T-cell (primary cell): ENCODE measurements at regions not wholly inside any gene's neighbourhood (a gene's known extent, or its start where the extent isn't known, plus 50 kb on each side); places are given as distances from the start of the nearest gene placed in this dataset.

Experiments used
- ATAC-seq, 4 experiments: fragments of 200-7000 bp in 3 of 4; fragments of 150-1000 bp in 1 of 4; cut with Tn5 transposase; replicated peaks in 1 of 4; 1 replicate in 3 of 4; 2 replicates in 1 of 4; pipeline ENCODE4 v1.10.0; 2021; ENCODE audit warnings: moderate library complexity in 3 of 4, mild to moderate bottlenecking in 2 of 4, moderate number of reproducible peaks in 1 of 4
- CTCF ChIA-PET, 2 donors: fragments of 300-600 bp; sonication (Branson Sonifier 250); formaldehyde crosslinking; loops; one replicate each; lab custom pipeline; 2022; ENCODE audit warnings: antibody characterized with exemption in 2 of 2; lab: Charles Lee
- POLR2A ChIA-PET, 2 donors: fragments of 300-600 bp; sonication (Branson Sonifier 250); formaldehyde crosslinking; loops; one replicate each; lab custom pipeline; 2022; ENCODE audit warnings: antibody characterized with exemption in 2 of 2; lab: Charles Lee
- DNase-seq, 35 experiments: peaks; one replicate each; pipeline versions ENCODE4 v3.0.0 to v3.0.0-alpha.2; 2013 to 2023
- H3K27ac ChIP-seq: one replicate; pipeline ENCODE4 v1.5.1; 2013; ENCODE audit warnings: low read length
- H3K27me3 ChIP-seq, 2 experiments: replicated peaks in 1 of 2; 1 replicate in 1 of 2; 2 replicates in 1 of 2; pipeline versions ENCODE4 v1.6.1 to v1.7.0; 2013; ENCODE audit warnings: low read length in 1 of 2, mixed read lengths in 1 of 2; ENCODE audit not compliant: control insufficient read depth in 2 of 2, insufficient read depth in 2 of 2; ENCODE audit errors: extremely low read depth in 1 of 2
- H3K36me3 ChIP-seq, 2 donors: 1 replicate in 1 of 2; 2 replicates in 1 of 2; pipeline versions ENCODE4 v1.6.1 to v1.7.0; 2013; ENCODE audit warnings: low read length in 1 of 2; ENCODE audit not compliant: control insufficient read depth in 2 of 2, insufficient read depth in 1 of 2; ENCODE audit errors: extremely low read depth in 1 of 2
- H3K4me1 ChIP-seq, 2 experiments: 1 replicate in 1 of 2; 2 replicates in 1 of 2; pipeline versions ENCODE4 v1.6.1 to v1.7.0; 2013; ENCODE audit warnings: low read length in 2 of 2, mixed read lengths in 1 of 2; ENCODE audit not compliant: insufficient read depth in 2 of 2, control insufficient read depth in 1 of 2; ENCODE audit errors: extremely low read depth in 1 of 2
- H3K4me3 ChIP-seq, 2 donors: 1 replicate in 1 of 2; 2 replicates in 1 of 2; pipeline versions ENCODE4 v1.5.1 to v1.7.0; 2013; ENCODE audit warnings: mild to moderate bottlenecking in 2 of 2, low read length in 1 of 2, moderate library complexity in 1 of 2; ENCODE audit not compliant: control insufficient read depth in 1 of 2; ENCODE audit errors: extremely low read depth in 1 of 2
- H3K9me3 ChIP-seq: 2 replicates; pipeline ENCODE4 v1.7.0; 2013
- H3K27ac Mint-ChIP-seq, 2 donors: one replicate each; pipeline ENCODE4 v1.8.0; 2020 to 2021; ENCODE audit warnings: mild to moderate bottlenecking in 2 of 2, mixed read lengths in 2 of 2
- H3K27me3 Mint-ChIP-seq, 2 donors: one replicate each; pipeline ENCODE4 v1.8.0; 2021 to 2022; ENCODE audit warnings: mixed read lengths in 2 of 2
- H3K36me3 Mint-ChIP-seq: one replicate; pipeline ENCODE4 v1.8.0; 2021; ENCODE audit warnings: mixed read lengths
- H3K4me1 Mint-ChIP-seq, 3 donors: one replicate each; pipeline ENCODE4 v1.8.0; 2020 to 2022; ENCODE audit warnings: mixed read lengths in 3 of 3, mild to moderate bottlenecking in 1 of 3
- H3K4me3 Mint-ChIP-seq, 3 donors: one replicate each; pipeline ENCODE4 v1.8.0; 2020 to 2022; ENCODE audit warnings: mild to moderate bottlenecking in 3 of 3, mixed read lengths in 3 of 3, moderate library complexity in 3 of 3
- H3K9me3 Mint-ChIP-seq, 3 donors: one replicate each; pipeline ENCODE4 v1.8.0; 2020 to 2022; ENCODE audit warnings: mixed read lengths in 3 of 3
- WGBS: methylation state at CpG from one replicate; pipeline ENCODE4 v1.1.5; 2013; ENCODE audit warnings: missing lambda C conversion rate; ENCODE audit not compliant: insufficient coverage; 5-methylcytosine and 5-hydroxymethylcytosine counted together

DNA sequence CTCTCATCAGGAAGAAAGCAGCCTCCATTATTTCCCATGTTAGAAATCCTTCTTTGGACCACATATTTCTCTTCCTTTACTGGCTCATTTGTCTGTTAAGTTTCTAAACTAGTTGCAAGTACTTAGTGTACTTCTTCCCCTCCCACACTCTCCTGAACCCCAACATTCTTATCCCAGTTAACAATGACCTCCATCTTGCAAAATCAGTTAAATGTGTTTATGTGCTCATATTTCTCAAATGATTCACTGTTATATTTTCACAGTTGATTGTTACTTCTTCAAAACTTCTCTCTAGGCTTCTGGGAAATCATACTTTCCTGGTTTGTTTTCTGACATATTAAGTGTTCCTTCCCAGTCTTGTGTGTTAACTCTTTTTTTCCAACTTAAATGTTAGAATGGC, 856.9 kb downstream of the EPHA3 start:
- no peak overlapping the region for H3K4me3 ChIP-seq
- POLR2A ChIA-PET: no interaction called here
- H3K4me1 ChIP-seq: no peaks in the 10 kb centered on the region
- no peaks in the 10 kb centered on the region for H3K9me3 ChIP-seq
- no peaks in the 10 kb centered on the region for H3K36me3 Mint-ChIP-seq
- ATAC-seq: no peak
- H3K9me3 Mint-ChIP-seq: peaks cover 11 to 31% (median 22%) of the 10 kb centered on the region in 3 donors
- no peak overlapping the region for H3K27ac Mint-ChIP-seq
- DNase-seq: no peak
- CTCF ChIA-PET: no interaction called here
- no peaks in the 10 kb centered on the region for H3K4me1 Mint-ChIP-seq
- H3K27me3 Mint-ChIP-seq: no peaks in the 10 kb centered on the region
- H3K4me3 Mint-ChIP-seq: no peak overlapping the region
- no peak overlapping the region for H3K27ac ChIP-seq
- no peaks in the 10 kb centered on the region for H3K36me3 ChIP-seq
- no peaks in the 10 kb centered on the region for H3K27me3 ChIP-seq

DNA sequence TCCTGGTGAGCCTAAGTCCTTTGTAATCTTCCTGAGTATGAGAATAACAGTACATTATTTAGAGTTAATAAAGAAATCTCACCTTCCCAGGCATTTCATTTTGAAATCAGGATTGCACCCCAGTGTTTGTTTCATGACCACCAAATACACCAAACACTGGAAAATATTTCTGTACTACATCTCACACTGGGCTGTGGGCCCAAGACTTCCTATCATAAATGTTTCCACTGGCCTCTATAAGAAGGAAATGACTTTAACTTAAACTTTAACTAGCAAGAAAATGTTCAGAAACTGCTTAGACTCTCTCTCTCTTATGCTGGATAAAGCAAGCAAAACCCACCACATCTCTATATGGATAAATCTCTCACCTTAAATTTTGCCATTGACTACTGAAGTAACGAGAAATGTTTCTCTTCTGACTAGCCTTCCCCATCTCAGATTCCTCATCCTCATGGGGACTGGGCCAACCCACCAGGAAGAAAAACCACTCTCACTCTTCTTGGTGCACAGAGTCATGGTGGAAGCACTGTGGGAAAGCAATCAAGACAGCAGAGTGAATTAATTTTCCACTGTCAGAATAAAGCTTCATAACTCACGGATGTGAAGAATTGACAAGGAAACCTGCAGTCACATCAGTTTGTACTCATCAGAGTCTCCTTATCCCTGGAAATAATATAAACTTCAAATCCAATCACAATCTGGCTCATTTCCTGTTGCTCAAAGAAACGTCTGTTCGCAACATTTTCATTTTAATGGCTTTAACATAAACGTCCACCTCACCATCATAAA, 859.6 kb downstream of the EPHA3 start:
- ChIA-PET CTCF (no interaction called here), POLR2A (no interaction called here)
- 92% methylated on average over 1 of the region's 5 CpGs for WGBS
- Histone ChIP-seq H3K27me3 (no peaks in the 10 kb centered on the region), H3K9me3 (no peaks in the 10 kb centered on the region), H3K27ac (no peak overlapping the region), H3K36me3 (no peaks in the 10 kb centered on the region), H3K4me3 (no peak overlapping the region), H3K4me1 (no peaks in the 10 kb centered on the region)
- Mint-ChIP-seq H3K4me1 (no peaks in the 10 kb centered on the region), H3K36me3 (no peaks in the 10 kb centered on the region), H3K4me3 (no peak overlapping the region), H3K27ac (no peak overlapping the region), H3K27me3 (no peaks in the 10 kb centered on the region), H3K9me3 (peaks cover 11 to 37% (median 22%) of the 10 kb centered on the region in 3 donors)
- no peak for ATAC-seq
- no peak for DNase-seq

DNA sequence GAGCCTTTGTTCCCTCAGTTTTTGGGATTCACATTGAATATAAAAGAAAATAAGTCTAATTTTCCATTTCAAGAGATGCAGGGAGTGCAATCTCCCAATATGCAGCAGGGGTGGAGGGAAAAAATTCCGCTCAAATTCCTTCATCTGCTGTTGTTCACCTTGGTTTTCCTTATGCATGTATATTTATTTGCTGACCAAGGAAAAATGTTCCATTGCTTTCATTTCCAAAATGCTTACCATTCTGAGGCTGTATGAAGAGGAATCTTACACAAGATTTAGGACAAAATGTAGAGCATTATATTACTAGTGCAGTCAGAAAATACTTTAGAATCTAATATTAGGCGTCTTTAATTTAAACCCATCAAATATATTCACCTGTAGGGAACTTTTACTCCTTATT, 863.9 kb downstream of the EPHA3 start:
- CTCF ChIA-PET: no interaction called here
- POLR2A ChIA-PET: no interaction called here
- no peaks in the 10 kb centered on the region for H3K36me3 ChIP-seq
- Mint-ChIP-seq H3K36me3 (no peaks in the 10 kb centered on the region), H3K27me3 (no peaks in the 10 kb centered on the region), H3K4me3 (no peak overlapping the region), H3K4me1 (no peaks in the 10 kb centered on the region), H3K9me3 (peaks cover 8 to 26% (median 20%) of the 10 kb centered on the region in 3 donors), H3K27ac (no peak overlapping the region)
- H3K4me3 ChIP-seq: no peak overlapping the region
- H3K27me3 ChIP-seq: no peaks in the 10 kb centered on the region
- no peaks in the 10 kb centered on the region for H3K4me1 ChIP-seq
- no peak for DNase-seq
- no peak for ATAC-seq
- H3K9me3 ChIP-seq: no peaks in the 10 kb centered on the region
- H3K27ac ChIP-seq: no peak overlapping the region
- no CpG with 5 or more reads among the region's 2 CpGs for WGBS

DNA sequence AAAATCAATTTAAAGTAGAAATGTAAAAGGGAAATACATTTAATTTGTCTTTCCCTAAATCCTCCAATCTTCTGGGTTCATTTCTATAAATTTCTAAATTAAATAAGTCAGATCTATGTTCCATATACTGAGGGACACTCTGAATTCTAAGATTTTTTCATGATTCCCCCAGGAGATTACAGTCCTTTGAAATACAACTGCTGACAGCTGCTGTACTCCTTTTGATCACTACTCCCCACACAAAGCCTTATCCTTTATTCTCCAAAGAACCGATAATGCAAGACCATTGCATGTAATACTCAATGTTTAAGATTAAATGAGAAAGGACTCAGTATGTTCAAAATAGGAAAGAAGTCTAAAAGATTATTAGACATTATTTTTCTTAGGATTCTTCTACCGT, 865.7 kb downstream of the EPHA3 start:
- no peak for ATAC-seq
- H3K9me3 Mint-ChIP-seq: peaks cover 4 to 14% (median 12%) of the 10 kb centered on the region in 3 donors
- H3K27ac Mint-ChIP-seq: no peak overlapping the region
- CTCF ChIA-PET: no interaction called here
- no peaks in the 10 kb centered on the region for H3K36me3 Mint-ChIP-seq
- no peak for DNase-seq
- Histone ChIP-seq H3K9me3 (no peaks in the 10 kb centered on the region), H3K27ac (no peak overlapping the region), H3K27me3 (no peaks in the 10 kb centered on the region), H3K4me3 (no peak overlapping the region), H3K36me3 (no peaks in the 10 kb centered on the region), H3K4me1 (no peaks in the 10 kb centered on the region)
- 100% methylated on average over 1 of the region's 2 CpGs for WGBS
- H3K4me3 Mint-ChIP-seq: no peak overlapping the region
- no peaks in the 10 kb centered on the region for H3K4me1 Mint-ChIP-seq
- POLR2A ChIA-PET: no interaction called here
- H3K27me3 Mint-ChIP-seq: no peaks in the 10 kb centered on the region

DNA sequence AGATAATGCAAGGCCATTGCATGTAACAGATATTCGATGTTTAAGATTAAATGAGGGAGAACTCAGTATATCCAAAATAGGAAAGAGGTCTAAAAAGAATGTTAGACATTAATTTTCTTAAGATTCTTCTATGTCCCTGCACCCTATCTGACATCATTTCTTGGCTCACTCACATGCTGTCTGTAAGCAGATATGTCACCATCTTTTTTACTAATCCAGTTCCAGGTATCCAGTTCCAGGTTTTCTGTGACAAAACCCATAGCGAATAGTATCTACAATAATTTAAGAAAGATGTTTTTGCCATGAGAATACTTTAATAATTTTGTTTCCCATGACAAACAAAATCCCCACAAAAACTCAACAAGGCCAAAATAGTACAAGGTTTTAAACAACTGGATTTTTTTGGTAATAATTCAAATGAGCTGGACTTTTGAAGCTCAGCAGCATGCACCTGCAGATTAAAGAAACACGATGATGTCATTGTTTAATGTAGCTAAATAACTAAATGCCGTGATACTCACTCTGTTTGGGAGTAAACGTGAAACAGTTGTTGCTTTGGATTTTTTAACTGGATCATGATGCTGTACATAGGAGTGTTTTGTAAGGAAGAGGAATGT, 867.6 kb downstream of the EPHA3 start:
- Histone ChIP-seq H3K4me1 (no peaks in the 10 kb centered on the region), H3K4me3 (no peak overlapping the region), H3K9me3 (no peaks in the 10 kb centered on the region), H3K27ac (no peak overlapping the region), H3K36me3 (no peaks in the 10 kb centered on the region), H3K27me3 (no peaks in the 10 kb centered on the region)
- Mint-ChIP-seq H3K4me1 (no peaks in the 10 kb centered on the region), H3K27me3 (no peaks in the 10 kb centered on the region), H3K4me3 (no peak overlapping the region), H3K9me3 (peaks cover 3 to 12% (median 11%) of the 10 kb centered on the region in 3 donors), H3K36me3 (no peaks in the 10 kb centered on the region), H3K27ac (no peak overlapping the region)
- 92% methylated on average over 2 of the region's 5 CpGs for WGBS
- ChIA-PET POLR2A (no interaction called here), CTCF (no interaction called here)
- ATAC-seq (no peak), DNase-seq (no peak)

DNA sequence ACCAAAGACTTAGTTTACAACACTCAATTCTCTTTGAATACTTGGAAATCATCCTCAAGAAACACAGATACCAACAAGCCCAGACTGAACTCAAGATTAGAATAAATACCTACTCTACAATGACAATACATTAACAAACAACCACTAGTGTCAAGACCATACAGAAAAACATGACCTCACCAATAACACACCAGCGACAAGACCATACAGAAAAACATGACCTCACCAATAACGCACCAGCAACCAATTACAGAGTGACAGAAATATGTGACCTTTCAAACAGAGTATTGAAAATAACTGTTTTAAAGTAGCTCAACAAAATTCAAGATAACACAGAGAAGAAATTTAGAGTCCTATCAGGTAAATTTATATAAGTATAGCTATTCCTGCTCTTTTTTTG, 876.0 kb downstream of the EPHA3 start:
- Mint-ChIP-seq H3K36me3 (no peaks in the 10 kb centered on the region), H3K4me1 (no peaks in the 10 kb centered on the region), H3K27me3 (no peaks in the 10 kb centered on the region), H3K27ac (no peak overlapping the region), H3K4me3 (no peak overlapping the region), H3K9me3 (peaks cover 16 to 41% (median 29%) of the 10 kb centered on the region in 3 donors)
- no peaks in the 10 kb centered on the region for H3K36me3 ChIP-seq
- no CpG with 5 or more reads among the region's 2 CpGs for WGBS
- POLR2A ChIA-PET: no interaction called here
- CTCF ChIA-PET: no interaction called here
- H3K27ac ChIP-seq: no peak overlapping the region
- H3K4me3 ChIP-seq: no peak overlapping the region
- H3K9me3 ChIP-seq: peaks cover 4% of the 10 kb centered on the region
- ATAC-seq (no peak), DNase-seq (no peak)
- H3K4me1 ChIP-seq: no peaks in the 10 kb centered on the region
- no peaks in the 10 kb centered on the region for H3K27me3 ChIP-seq
